CD4-positive, alpha-beta T cell treated with Interferon gamma for 1 hour (primary cell): ENCODE measurements at regions not wholly inside any gene's neighbourhood (a gene's known extent, or its start where the extent isn't known, plus 50 kb on each side); places are given as distances from the start of the nearest gene placed in this dataset.
"Not testable (repeated sequence)": the region's sequence is repeated elsewhere in the genome, so short reads cannot be mapped to it uniquely, and the experiment has no call there.

Experiments used
- DNase-seq: peaks from one replicate; pipeline ENCODE4 v3.0.0-alpha.2; 2020

DNA sequence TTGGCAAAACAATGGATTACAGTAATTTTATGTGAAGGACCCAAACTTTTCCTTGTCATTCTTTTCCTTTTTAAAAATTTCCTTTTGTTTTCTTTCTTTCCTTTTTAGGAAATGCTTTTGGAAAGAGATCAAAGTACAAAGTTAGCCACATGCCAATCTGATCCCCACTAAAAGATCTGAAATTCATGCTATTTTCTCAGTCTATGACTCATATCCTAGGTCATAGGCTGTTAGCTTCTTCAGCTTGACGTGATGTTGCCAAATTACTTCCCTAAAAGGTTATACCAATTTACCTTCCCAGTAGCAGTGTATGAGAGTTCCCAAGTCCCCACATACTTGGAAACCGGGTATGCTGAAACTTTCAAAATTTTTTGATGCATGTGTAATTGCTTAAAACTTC is 355.3 kb downstream of the INSIG2 start:
- no peak for DNase-seq

DNA sequence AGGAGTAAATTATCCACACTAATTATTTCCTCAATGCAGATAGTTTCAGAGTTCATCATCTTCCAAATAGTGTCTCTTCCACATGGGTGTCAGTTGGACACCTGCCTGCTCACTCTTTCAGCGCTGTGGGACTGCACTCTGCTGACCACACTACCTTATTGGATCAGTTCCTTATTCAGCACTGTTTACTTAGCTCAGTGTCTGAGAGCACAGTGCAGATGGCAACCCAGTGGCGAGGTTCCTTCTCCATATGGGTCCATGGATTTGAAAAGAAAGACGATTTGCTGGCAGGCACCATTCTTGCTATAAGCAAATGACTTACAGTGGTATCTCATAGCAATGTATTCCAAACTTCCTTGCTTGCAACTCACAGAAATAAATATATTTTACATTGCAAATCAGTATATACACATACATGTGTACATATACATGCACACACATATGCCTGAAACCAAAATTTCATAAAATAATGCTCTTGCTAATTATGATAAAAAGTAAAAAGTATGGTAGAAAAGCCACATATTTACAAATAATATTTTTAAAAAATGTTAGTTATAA is 354.8 kb downstream of the INSIG2 start:
- DNase-seq, result no peak

DNA sequence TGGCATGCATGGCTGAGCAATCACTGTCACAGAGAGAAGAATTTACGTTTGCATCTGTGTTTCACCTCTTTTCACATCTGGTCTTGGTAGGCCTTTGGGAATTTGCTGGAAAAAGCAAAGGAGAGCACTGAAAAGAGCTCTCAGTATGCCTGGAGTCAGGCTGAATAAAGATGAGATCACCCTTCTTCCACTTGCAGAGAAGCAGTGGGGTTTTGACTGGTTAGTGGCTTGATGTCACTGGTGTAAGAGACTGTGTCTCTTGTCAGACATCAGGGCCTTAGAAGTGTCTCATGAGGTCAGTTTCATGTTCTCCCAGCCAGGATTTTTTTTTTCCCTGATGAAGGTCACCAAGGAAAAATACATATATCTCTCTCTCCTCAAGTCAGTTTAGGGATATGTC is 353.8 kb downstream of the INSIG2 start:
- no peak for DNase-seq

DNA sequence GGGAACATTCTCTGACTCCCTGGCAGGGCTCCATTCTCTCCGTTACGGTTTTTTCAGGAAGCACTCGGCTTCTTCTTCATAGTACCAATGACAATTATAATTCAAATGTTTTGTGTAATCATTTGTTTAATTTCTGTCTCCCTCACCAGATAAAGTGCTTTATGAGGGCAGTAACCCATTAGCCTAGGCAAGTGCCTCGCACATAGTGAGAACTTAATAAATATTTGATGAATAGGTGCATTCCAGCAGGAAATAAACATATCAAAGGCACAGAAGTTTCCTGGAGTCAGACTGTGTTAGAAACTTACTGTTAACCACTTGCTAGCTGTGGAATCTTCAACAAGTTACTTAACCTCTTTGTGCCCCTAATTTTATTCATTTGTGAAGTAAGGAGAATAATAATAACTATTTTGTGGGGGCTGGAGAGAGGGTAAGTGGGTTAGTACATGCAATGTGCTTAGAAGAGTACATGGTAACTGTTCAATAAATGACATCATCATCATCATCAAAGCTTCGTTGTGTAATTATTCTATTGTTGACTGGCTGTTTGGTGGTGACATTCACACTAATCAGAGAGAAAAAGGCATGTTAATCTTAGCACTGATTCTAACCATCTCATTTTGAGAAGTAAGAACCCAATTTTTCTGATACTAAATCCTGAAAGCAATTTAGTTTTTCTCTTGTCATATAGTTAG is 352.3 kb downstream of the INSIG2 start:
- DNase-seq, result no peak

DNA sequence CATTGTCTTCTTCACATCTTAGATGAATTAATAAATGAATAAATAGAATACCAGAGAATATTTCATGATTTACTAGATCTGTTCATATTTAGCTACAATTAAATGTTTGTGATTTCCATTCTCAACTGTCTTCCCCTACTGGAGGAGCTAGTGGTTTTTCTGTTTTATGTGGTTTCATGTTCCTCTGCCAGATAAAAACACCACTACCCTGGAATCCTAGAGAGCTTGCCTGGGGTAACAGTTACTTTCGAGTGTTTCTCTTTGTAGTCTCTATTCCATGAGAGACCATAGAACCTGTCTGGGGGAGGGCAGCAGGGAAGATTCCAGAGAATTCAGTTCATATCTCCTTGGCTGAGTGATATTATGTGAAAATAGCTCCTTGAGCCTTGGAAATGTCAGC is 349.2 kb downstream of the INSIG2 start:
- DNase-seq, result no peak

DNA sequence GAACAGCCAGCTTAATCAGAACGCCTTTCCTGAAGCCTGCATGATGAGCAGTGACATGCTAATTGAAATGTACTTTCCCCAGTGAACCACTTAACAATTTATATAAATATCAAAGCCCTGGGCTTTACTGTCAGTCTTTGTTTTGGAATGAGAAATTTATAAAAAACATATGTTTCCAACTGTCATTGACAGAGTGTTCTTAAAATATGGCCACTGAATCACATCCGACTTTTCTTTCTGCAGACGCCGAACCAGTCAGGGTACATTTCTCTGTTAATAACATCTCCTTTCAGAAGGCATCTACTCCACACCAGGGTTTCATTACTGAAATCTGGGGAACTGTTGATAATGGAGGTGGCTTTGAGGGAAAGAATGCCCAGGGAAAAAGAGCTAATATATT is 343.7 kb downstream of the INSIG2 start:
- no peak for DNase-seq

DNA sequence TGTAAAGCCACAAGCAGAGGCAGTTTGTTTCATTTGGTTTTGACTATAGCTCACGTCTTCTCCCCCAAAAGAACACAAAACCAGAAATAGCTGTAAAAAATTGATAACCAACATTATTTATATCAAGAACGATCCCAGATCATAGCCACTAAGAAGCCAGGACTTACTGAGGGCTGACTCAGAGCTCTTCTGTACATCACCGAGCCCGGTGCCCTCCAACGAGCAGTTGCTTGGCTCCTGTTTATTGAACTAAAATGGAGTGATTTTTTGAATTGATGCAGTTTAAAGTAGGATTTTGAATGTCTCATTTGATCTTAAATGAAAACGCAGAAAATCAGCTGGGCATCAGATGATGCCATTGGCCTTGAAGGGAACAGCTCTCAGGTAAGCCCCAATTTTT is 343.3 kb downstream of the INSIG2 start:
- DNase-seq, result no peak

DNA sequence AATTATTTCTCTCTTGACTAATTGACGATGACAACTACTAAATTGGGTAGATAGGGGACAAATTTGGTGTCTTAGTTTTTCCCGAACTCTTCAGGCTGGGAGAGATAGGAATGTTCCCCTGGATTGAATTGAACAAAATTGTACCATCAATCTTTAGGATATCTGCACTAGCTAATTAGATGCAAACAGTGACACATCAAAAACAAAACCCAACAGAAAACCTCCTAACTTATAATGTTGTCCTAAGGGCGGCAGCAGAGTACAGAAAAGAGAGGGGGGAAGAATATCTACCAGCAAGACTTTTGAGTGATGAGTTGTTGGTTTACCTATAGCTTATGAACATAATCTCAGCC is 342.9 kb downstream of the INSIG2 start:
- no peak for DNase-seq

DNA sequence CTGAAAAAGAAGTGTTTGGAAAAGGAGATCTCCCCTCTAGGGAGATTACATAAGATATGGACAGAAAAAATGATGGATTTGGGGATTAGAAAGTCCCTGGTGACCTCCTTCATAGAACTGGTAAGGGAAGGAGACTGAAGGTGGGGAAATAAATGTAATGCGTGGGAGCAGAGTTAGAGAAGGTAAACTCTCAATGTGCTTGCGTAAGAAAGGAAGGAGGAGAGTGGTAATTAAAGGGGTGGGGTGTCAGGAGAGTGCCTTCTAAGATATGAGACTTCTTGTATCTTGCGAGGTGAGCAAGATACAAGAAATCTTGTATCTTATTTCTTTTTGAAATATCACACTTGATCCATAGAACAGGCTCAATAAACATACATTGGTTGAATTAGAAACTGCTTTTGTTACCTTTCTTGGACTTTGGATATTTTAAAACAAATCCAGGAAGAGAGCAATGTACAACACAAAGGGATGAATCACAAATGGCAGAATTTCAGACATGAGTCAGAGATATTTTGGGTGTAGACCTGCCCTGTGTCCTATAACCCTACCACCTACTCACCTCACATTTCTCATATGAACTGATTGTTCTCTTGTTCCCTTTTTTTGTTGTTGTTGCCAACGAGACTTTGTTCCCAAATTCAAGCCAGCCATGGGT is 342.4 kb downstream of the INSIG2 start:
- no peak for DNase-seq

DNA sequence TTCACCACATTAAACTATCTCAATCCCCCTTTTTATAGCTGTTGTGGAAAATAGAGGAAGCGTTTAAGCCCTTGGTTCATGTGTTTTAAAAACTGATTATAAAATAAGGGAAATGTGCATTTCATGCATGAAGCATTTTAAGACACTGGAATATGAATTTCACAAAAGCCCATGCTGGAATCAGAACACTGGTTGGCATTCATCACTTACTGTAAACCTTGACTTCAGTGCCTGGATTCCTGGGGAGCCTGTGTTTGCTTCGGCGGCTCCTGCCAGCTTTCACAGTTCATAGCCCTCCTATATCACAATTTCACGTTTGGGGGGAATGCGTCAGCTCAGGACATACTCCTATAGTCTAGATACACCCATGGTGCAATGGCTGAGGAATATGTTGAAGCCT is 336.9 kb downstream of the INSIG2 start:
- no peak for DNase-seq

DNA sequence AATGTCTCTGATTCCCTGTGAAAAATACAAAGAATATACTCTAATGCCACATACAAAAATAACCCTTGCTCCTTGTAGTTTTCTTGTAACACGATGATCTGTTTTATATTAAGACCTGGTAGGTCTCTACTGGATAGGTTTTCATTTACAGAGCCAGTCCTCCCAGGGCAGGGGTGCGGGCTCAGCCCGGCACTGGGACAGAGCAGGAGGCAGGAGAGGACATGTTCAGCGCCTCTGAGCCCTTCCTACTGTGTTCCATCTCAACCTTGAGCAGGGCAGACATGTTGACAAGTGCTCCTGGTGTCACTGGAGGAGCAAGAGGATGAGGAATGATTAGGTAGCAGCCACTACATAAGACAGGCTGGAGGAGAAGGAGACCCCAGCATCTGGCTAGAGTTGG is 335.5 kb downstream of the INSIG2 start:
- DNase-seq, result no peak

DNA sequence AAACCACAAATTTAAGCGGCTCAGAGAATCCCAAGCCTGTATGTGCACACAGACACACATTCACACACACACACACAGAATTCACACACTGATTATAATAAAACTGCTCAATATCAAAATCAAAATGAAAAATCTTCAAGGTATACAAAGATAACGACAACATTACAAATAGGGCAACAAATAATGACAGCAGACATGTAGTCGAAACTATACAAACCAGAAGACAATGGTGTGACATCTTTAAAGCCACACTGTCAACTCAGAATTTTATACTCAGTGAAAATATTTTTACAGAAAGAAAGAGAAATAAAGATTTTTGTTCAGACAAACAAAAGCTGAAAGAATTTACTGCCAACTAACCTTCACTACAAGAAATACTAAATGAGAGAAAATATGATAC is 333.4 kb downstream of the INSIG2 start:
- DNase-seq, result no peak

DNA sequence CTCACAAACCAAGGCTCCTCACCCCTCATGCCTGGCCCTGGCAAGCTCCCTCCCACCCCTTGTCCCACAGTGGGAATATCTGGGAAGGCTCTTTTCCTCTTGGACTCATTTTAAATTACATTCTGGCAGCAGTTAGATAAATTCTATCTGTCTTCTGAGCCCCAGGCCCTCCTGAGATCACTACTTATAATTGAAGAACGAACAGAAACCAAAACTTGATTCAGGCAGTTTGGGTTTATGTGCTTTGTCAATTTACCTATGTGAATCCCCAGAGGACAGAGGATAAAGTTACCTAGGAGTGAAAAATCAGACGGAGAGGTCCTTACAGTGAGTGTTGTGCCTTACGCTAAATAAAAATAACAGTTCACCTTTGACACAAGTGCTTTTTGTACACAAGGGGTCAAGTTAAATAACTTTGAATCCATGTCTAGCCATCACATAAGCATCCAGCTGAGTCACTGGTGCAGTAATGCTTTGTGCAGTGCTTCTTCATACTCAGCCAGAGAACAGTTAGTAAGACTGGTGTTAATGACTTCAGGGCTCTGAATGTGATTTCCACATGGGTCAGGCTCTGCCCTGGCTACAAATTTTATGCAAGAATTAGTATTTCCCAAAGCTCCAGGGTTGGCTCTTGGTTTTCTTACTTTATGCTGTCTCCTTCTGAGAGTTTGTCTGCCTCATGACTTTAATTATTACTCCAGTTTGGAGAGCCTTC is 329.3 kb downstream of the INSIG2 start:
- DNase-seq, result no peak

DNA sequence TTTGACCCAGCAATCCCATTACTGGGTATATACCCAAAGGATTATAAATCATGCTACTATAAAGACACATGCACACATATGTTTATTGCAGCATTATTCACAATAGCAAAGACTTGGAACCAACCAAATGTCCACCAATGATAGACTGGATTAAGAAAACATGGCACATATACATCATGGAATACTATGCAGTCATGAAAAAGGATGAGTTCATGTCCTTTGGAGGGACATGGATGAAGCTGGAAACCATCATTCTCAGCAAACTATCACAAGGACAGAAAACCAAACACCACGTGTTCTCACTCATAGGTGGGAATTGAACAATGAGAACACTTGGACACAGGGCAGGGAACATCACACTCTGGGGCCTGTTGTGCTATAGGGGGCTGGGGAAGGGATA is 326.9 kb downstream of the INSIG2 start:
- not testable (repeated sequence) for DNase-seq

DNA sequence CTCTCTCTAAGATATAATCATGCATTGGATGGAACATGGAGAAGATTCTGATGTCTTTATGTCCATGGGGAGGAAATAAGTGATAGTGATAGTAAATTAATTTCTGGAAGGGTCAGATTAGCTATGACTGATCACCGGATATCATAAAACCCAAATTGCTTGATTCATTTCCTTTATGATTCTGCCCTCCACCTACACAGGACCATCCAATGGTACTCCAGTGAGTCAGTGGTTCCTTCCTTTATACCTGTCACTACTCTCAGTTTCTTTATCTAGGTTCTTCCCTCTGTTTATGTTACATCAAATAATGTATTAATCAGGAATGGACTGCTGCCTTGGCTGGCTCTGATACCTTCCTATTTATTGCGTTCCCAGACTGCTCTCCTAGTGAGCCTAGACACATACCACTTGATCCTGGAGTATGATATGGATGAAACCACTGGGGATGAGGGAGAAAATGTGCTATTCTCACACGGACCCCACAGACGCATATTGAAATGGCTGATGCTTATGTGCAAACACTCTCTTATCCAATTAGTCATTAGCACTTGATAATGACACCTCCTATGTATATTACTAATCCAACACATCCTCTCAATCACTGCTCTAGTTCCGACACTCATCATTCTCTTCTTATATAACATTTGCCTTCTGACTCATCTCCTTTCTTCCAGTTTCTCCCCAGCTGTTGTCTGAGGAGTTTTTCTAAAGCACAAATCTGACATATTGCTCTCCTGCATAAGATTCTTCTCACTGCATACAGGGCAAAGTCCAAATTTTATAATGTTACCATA is 315.6 kb downstream of the INSIG2 start:
- no peak for DNase-seq

DNA sequence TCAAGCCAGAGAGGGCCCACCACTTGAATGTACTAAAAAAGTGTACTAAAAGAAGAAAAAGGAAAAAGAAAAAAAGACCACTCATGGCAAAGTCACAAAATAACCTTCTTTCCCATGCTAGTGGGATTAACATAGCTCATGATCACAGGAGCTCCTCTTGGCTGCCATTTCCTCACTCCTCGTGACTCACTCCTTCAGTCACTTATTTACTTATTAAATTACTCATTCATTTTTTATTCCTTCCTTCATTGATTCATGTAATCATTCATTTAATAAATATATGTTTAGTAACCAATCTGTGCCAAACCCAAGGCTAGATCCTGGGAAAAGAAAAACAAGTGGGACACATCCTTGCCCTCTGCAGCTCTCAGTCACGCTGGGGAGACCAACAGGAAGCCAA is 300.5 kb downstream of the INSIG2 start:
- no peak for DNase-seq

DNA sequence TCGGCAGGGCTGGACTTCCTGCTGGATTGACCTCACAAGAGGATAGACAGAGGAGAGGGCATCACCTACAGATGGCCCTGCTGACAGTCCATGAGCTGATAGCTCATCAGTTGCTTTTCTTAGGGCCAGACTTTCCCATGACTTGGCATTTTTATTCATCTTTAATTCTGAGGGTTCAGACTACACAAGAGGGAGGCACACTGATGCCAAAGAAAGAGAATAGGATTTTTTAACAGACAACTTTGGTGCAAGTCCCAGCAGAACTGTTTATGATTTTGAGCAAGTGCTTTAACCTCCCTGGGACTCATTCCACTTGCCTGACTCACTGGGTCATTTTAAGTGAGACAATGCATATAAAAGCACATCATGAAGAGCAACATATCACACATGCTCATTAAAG is 299.2 kb downstream of the INSIG2 start:
- no peak for DNase-seq

DNA sequence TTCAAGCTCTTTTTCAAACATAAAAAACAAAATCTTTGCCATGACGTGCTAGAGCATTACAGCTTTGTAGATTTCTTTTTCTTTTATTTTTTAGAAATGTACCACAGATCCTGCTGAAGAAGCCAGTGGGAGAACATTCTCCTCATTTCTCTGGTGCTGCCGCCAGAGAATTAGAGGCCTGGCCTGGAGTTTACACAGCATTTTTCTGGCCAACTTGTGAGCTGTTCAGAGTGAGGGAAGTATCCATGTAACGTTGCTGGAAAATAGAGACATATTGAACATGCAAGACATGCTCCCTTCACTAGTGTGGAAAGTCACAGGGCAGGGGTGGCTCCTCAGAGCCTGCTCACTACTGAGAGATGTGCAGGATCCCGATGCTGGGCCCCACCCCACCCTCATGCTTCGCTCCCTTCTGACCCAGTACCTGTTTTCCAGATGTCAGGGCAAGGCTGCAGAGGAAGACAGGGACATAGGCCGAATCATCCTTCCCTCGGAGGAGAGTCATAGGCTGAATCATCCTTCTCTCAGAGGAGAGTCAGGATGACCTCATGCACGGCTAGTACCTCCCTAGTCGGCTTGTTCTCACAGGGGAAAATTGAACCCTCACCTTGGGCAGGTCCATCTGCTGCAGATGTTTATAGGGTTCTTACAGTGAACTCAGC is 298.5 kb downstream of the INSIG2 start:
- DNase-seq, result no peak

DNA sequence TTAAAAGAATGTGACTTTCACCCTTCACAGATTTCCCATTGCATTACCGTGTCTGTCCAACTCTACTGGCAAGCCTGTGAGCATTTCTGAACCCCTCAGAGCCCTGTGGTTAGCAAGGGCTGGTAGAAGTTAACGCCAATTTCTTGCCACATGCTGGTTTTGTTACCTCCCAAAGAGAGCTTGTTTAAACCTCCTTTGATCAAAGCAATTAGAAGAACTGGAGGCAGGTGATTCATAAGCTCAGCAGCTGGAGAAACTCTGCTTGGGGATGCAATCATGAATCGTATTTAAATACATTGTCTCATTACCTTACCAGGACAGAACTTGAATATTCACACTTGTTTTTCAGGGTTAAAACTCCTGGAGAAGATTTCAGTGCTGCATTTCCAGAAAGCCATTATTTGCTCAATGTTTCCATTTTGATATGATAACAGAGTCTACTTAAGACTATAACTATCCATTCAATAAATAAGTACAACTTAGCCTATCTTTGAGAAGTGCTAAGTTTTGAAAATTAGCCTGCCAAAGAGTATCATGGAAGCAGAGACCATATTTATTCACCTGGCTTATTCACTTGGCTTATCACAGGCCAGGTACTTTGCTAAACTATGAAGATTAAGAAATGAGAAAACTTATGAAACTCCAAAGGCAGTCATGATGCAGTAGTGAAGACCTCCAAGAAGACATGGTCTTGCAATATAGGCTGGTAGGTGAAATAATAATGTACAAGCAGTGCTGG is 292.8 kb downstream of the INSIG2 start:
- no peak for DNase-seq

DNA sequence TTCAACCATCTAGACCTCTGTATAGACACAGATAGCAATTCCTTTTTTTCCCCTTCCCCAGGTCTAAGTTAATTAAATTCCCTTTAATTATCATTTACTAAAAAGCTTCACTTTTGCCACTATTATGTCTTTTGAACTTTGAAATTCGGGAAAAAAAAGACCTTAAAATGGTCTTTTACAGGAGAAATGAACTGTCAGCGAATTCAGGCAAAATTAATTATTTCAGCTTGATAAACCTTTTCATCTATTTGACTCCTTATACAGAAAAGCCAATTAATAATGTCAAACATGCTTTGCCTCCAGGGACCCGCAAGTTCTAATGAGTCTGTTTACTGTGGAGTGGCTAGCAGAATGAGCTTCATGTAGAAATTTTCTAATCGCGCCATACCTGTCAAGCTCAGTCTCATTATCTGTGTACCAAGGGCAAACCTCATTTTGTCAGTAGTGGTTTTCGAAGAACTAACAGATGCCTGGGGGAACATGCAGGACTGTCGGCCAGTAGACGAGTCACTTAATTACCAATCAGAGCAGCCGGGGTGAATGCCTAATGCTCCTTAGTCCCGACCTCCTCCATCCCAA is 287.7 kb downstream of the INSIG2 start:
- DNase-seq, result no peak

DNA sequence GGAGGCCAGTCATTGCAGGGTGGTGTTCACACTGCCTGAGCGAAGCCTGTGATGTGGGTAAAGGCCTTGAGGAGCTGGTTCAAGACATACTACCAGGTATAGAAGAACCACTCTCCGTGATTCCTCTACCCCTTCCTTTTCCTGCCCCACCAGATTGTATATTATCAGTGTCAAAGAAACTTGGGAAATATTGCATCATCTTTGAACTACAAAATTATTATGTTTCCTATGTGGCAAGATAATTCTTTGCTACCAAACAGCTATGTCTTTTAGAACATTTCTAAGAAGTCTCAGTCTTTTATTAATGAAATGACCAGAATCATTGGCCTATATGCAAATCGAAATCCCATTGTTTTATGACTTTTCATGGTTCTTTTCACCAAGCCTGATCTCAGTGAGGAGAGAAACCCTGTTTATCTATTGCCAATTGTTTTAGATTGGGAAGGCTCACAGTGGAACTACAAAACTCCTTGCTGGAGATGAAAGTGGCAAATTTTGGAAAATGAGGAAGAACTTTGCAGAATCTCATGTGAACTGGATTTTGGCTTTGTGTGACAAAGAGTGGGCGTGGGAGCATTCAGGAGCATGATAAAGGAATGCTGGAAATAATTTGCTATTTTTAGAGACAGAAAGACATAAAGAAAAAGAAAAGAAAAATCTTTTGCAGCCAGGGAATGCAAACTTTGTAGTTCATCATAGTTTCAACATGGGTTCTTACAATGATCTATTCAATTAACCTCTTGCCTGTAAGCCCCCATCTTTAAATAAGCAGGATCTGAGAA is 286.9 kb downstream of the INSIG2 start:
- DNase-seq, result no peak
